GM19239 (cell line): ENCODE measurements at regions not wholly inside any gene's neighbourhood (a gene's known extent, or its start where the extent isn't known, plus 50 kb on each side); places are given as distances from the start of the nearest gene placed in this dataset.
"Not testable (repeated sequence)": the region's sequence is repeated elsewhere in the genome, so short reads cannot be mapped to it uniquely, and the experiment has no call there.

Experiments
- DNase-seq: peaks from one replicate; pipeline ENCODE4 v3.0.0; 2011; ENCODE audit warnings: low spot score; ENCODE audit not compliant: insufficient read length
- FAIRE-seq: peaks from 2 replicates; lab custom pipeline; 2011; peaks lifted over from hg19 to GRCh38; lab: Jason Lieb, UNC

DNA sequence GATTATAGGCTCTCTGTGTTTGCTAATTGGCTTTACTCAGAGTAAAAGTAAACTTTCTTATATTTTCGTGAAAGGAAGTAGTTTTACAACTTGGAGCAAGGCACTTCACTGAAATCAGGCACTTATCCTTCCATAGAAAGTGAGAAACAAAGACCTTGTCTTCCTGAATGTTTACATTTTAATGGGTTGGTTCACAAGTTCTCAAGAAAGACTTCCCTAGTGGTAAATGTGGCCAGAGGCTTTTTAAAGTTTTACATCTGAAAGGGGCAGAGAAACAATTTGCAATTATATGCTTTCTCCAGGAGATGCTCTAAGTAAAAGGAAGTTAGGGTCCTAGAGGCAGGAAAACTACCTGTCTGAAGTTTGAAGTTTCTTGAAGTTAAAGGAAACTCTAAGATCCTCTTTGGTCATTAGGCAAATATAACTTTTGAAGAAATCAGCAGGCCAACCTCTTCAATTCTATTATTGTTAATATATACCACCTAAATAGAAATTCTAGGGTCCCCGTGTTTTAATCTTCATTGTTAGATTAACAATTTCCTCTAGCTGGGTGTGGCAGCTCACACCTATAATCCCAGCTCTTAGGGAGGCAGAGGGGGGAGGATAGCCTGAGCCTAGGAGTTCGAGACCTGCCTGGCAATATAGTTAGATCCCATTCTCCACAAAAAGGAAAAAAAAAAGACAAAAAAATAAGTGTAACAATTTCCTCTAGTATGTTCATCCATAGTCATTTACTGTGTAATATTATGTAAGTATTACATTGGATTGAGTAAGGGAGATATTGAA lies 644.9 kb upstream of the FOXG1 start:
- DNase-seq, result no peak
- no peak for FAIRE-seq

DNA sequence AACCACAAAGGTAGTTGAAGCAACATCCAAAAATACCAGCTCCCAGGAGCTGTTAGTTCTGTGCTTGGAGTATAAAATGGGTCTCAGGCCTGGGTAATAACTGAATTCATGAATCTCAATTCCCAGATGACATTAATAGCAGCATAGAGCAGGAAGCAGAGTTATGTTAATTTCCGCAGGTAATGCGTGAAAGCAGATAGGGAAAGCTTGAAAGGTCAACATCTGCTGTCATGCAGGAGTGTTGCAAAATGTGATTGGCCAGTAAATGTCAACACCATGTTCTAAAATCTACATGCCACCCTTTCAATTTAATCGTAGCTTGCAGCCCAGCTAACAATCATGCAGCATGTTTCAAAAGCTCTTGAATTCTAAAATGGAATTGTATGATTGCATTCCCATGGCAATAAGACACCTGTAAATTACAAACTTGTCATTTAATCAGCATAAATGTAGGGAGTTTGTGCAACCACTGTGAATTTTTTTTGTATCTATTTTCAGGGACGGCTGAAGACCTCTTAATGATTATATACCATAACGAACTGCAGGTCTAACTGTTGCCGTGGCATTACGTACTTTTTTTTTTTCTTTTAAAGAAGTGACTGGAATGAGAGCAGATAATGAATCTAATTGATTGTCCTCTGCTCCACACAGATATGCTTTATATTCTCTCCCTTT lies 635.8 kb upstream of the FOXG1 start:
- FAIRE-seq (no peak), DNase-seq (no peak)

DNA sequence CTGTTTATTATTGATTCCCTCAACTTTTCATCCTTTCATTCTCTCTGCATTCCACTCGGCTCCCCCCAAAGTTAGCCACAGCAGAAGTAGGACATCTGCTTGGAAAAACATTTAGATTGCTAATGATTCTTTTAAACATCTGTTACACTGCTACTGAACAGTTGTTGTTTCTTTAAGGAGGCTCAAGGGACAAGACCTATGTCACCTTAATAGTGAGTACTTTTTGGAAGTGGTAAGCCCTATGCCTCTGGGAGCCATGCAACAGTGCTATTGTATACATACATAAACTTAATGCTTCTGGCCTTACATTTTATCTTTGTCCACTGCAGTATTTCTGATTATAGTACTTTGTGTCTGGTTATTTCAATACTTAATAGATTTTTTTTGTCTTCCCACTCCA lies 628.2 kb upstream of the FOXG1 start:
- DNase-seq, result no peak
- FAIRE-seq, result no peak

DNA sequence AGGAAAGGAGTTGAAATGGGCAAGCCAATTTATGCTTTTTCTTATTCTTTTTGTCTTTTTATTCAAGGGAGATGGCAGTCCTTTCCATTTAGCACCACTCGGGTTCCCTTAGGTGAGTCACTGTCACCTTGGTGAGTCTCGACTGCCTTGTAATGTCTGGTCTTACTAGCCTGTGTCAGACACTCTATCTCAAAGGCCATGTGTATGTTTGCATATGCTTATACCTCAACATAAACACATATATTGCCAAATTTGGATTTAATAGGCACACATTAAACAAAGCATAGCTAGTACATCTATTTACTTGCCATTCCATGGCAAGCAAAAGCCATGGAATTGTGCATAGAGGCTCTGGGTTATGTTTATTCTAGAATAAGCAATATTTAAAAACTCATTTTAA lies 624.9 kb upstream of the FOXG1 start:
- DNase-seq (no peak), FAIRE-seq (no peak)

DNA sequence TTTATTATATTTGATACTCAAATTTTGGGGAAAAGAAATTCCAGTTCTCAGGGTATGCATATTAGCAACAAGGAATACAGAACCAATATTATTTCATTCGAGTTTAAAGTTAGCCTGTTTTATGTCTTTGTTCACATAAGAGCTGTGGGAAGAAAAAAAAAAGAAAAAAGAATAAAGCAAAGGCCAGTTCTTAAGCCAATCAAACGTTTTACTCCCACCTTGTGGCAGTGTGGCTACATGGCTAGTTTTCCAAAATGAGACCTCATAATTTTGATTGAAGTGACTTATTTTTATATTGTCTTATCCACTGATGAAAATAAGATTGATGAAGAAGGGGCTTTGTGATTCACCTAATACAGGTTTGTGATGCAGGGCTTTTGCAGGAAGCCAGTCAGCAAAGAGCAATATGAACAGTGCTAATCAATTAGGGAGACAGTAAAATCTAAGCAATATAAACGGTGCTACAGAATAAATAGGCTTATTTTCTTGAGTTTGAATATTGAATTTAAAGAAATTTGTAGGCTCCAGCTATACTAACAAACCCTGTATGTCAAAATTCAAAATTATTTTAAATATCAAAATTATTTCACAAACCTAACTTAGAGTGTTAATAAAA lies 624.1 kb upstream of the FOXG1 start:
- no peak for FAIRE-seq
- DNase-seq, result no peak

DNA sequence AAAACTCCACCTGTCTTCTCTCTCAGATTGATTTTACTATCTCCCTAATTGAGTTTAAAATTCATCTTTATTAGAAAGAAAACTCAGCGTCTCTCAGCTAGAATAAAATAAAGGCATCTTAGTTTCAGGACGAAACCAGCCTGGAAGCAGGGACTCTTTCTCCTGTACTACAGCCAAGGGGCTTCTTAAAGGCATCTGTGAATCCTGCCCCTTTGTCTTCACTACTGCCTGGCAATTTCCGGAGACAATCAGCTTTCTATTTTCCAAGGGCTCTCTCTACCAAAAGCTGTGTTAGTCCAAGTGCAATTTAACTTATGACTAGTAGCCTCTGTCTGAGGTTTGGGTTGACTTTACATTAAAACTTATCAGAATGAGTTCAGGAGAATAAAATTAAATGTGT lies 623.3 kb upstream of the FOXG1 start:
- DNase-seq (no peak), FAIRE-seq (no peak)

DNA sequence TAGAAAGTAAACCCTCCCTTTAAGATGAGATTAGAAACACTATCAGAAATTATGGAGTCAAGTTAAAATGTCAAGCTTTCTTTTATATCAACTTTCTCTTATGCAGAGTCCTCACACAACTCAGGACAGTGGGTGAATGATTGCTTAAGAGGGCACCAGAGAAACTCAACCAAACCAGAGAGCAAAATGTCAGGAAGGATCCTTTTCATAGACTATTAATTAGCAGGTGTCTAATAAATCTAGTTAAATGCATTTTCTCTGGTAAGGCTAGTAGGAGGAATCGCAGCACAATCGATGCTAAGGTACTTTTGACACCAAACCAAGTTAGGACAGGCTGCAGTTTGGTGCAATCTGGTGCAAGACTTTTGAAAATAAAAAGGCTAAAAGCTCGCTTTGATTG lies 614.7 kb upstream of the FOXG1 start:
- DNase-seq, result no peak
- FAIRE-seq, result no peak

DNA sequence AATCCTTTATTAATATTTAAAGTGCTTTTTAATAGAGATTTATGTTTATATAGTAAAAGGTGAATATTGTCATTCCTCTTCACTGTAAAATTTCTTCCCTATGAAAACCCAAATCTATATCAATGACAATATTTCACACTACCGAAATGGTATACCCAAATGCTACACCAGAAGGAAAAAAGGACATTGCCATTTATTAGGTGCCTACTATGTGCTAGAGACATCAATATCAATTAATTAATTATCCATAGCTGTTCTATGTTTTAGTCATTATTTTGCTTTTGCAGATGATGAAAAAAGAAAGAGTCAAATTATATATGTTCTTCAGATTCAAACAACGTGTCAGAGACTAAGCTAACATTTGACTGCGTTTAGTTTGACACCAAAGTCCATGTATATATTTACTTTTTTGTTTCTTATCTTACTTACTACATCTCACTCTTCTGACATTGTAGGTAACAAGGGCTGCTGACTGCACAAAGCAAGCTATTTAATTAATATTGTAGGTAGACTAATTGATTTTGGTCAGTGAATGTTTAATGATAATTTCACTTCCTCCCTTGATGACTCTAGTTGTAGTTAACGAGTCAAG lies 614.0 kb upstream of the FOXG1 start:
- DNase-seq, result no peak
- no peak for FAIRE-seq

DNA sequence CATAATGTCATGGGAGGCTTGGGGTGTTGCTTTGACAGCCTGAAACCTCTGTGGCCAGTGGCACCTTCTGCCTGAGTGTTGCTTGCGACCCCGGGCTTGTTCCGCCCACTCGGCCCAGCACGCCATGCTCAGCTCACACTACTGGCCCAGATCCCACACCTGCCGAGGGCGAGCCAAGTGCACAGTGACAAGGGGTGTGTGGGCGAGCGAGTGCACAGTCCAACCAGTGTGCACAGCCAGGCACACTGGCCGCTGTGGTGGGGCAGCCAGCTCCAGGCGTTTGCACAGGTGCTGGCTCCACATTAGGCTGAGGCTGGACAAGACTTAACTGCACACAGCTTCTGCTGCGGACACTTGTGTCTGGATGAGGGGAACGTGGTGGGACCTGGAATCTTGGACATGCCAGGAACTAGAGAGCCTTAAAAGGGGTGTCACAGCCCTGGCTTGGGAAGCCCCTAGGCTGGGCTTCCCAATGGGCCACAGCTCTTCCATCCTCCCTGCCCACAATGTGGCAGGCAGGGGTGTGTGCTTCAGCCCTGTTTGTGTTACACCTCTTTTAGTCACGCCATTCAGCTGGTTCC lies 609.2 kb upstream of the FOXG1 start:
- no peak for FAIRE-seq
- DNase-seq, result no peak

DNA sequence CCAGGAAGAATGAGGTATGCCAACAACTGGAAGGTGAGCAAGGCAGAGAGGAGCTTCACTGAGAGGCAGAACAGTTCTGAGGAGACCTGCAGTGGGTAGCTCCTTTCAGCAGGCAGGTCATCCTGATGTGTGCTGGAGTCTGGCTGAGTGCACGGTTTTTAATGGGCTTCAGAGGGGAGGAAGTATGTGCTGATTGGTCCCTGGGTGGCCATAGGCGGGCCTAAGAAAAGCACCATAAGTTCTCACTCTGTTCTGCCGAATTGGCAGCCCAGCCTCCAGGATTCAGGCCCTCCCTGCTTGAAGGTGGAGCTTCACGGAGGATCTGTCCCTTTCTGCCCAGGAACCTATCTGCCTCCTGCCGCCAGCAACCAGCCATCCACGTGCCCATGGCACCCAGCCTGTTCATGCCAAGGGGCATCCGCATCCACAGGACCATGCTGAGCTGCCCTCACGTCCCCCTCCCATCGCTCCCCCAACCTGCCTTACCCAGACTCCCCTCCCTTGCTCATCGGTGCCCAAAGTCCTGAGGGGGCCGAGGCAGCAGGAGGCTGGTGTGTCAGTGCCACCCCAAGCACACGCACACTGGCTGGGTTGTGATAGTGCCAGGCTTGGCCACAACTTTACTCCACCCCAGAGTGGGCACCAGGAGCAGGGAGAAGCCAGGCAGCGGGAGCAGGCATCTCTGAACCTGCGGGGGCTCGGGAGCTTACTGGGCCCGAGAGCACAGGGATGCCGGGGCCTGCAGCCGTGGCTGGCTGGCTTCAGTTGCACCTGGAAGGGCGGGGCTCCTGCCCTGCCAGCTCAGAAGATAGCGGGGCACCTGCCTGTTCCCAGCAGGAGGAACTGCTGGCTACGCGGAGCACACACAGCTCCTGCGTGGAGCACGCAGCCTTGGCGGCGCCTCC lies 608.4 kb upstream of the FOXG1 start:
- FAIRE-seq (no peak), DNase-seq (no peak)

DNA sequence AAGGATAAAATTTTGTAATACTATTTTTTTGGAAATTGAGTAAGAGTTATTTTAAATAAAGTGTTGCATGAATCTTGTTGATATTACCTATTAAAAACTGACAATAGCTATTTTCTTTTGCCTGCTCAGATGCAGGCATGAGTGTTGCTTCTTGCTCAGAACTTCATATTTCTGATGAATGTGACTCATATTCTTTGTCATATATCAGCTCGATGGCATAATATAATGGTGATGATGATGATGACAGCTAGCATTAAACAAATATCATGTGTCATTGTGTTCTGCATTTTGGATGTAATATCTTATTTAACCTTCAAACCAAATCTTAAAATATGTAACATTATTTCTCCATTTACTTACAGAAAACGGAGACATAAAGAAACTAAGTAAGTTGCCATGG lies 605.5 kb upstream of the FOXG1 start:
- no peak for DNase-seq
- no peak for FAIRE-seq

DNA sequence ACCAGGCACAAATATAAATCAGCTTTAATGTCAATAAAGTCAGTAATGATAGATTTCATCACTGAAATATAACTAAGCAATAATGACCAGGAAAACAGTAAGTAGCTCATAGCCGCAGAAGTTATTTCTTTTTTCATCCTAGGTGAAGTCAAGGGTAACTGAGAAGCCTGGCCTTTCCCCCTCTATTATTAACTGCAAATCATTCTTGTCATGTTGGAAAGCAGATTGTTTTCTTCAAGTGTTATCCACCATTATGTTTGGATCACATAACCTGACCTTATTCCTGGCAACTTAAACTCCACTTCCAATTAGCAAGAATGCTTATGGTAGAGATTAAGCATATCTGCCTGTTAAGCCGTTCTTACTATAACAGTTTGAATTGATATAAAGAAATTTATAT lies 603.4 kb upstream of the FOXG1 start:
- no peak for DNase-seq

DNA sequence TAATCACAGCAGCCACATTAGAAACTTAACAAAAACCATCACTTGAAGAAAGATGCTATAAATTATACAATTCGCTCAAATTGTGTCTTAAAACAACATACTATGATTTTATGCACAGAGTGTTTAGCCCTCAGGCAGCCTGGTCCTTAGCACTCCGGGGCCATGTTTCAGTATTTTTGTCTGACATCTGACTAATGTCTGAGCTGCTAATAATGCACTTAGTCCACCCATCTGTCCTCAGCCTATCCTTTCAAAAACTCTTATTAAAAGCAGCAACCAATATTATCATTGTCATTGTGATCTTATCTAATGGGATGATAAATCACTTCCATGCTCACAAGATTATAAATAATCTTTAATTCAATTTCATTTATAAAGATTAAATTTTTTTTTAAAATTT lies 602.7 kb upstream of the FOXG1 start:
- FAIRE-seq (no peak), DNase-seq (no peak)

More for the DNA sequence above, 603.4 kb upstream of the FOXG1 start:
- FAIRE-seq, result no peak

DNA sequence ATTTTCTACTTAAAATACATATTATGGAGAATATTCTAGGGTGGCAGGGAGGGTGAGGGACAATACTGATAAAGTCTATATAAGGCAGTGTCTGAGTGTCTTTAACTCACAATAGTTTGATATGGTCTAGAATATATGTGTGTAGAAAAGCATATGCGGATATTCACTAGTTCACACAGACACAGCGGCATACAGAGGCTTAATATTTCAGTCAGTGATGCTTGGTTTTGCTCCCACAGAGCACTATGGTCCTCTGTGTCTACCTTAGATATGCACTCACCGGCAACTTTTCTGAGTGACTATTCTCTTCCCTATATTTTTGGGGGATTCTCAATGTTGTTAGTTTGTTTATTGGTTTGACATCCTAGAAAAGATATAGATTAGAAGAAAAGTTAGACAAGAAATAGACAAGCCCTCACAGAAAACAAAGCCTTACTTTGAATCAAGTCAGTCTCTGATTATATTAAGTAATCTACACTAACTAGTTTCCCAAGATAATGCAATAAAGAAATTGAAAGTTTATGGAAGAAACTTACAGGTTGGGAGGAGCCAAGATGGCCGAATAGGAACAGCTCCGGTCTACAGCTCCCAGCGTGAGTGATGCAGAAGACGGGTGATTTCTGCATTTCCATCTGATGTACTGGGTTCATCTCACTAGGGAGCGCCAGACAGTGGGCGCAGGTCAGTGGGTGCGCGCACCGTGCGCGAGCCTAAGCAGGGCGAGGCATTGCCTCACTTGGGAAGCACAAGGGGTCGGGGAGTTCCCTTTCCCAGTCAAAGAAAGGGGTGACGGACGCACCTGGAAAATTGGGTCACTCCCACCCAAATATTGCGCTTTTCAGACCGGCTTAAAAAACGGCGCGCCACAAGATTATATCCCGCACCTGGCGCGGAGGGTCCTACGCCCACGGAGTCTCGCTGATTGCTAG lies 578.4 kb upstream of the FOXG1 start:
- not testable (repeated sequence) for FAIRE-seq, DNase-seq

DNA sequence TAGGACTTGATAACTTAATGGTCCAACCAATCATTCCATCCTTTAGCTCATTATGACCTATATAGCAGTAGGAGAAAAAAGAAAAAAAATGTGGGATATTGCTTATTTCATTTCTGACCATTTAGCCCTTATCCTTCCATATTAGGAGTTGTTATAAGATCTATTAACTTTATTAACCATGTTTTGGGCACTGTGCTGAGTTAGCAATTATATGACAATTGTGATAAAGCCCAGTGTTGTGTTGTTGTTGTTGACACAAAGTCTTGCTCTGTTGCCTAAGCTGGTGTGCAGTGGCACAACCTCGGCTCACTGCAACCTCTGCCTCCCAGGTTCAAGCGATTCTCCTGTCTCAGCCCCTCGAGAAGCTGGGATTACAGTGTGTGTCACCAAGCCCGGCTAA lies 569.7 kb upstream of the FOXG1 start:
- FAIRE-seq (no peak), DNase-seq (no peak)

DNA sequence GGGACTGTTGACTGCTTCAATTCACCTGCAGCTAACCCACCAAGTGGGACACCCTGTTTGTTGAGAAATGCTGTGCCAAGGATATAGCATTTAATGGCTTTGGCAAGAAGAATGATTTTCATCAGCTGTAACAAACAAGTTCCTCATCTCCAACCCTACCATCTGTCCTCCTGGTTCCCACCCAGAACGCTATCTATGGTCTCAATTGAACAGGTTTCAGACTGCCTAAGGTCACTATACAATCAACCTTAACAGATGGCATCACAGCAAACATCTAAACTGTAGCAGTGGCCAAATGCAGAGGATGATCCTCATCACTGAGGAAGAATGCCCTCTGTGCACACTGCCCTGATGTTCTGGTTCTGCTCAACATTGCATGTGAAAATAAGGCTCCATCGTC lies 546.2 kb upstream of the FOXG1 start:
- FAIRE-seq, result no peak

DNA sequence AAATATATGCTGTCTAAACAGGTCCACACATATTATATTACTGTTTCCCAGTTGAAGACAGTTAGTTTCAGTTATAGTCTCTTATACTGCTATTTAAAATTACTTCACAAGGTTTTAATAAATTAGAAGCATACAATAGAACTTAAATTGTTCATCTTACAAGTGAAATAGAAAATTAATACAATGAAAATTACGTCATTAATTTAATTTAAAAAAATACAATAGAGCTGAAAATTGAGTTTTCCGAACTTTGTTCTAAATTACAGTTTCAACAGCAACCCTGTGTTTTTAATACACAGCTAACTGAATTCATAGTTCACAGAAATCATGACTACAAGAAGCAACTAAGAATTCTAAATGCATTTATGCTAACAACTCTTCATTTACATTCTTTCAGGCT lies 525.7 kb upstream of the FOXG1 start:
- DNase-seq (no peak), FAIRE-seq (no peak)

More for the DNA sequence above, 546.2 kb upstream of the FOXG1 start:
- DNase-seq, result no peak

DNA sequence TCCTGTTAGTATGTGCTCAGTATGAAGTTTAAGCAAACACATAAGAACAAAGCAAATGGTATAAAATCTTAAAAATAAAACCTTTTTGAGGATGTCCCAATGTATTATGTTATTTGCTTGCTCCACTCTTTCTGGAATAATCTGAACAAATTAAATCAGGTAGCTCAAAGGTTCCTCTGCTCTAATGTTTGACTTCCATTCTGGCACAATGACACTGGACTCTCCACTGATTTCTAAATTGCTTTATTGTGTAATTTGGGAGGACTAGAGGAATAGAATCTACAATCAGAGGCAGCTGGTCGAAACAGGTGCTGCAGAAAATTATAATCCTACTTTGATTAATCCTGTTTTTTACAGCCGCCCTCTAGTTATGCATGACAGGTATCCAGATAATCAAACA lies 523.7 kb upstream of the FOXG1 start:
- DNase-seq, result no peak
- no peak for FAIRE-seq

DNA sequence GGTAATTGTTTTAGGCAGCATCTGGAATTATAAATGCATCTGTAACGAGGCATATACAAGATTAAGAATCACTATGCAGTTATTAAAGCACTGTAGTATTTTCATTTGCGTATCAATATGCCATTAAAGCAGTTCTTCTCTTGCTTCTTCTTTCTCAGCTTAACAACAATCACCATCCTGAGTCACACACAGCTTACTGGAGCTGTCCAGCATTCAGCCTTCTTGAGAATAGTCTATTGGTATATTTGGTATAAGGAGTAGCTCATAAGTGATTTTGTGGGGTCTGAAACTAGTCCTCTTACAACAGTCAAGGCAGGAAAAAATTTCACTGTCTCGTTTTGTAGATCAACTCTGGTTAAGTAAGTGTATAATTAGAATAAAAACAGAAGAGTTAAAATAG lies 523.0 kb upstream of the FOXG1 start:
- FAIRE-seq (no peak), DNase-seq (no peak)
